Activated naive CD4-positive, alpha-beta T cell treated with anti-CD3 and anti-CD28 coated beads for 36 hours (primary cell): ENCODE measurements at regions not wholly inside any gene's neighbourhood (a gene's known extent, or its start where the extent isn't known, plus 50 kb on each side); places are given as distances from the start of the nearest gene placed in this dataset.

Experiments
- CTCF ChIA-PET: fragments of 350-600 bp; sonication (Branson Sonifier 250); formaldehyde crosslinking; loops from one replicate; lab custom pipeline; 2021; ENCODE audit warnings: antibody characterized with exemption; lab: Charles Lee
- DNase-seq: peaks from one replicate; pipeline ENCODE4 v3.0.0-alpha.2; 2020
- H3K27ac Mint-ChIP-seq: one replicate; pipeline ENCODE4 v1.8.0; 2021; ENCODE audit warnings: mild to moderate bottlenecking, mixed read lengths
- H3K27me3 Mint-ChIP-seq: one replicate; pipeline ENCODE4 v1.8.0; 2021; ENCODE audit warnings: low read depth, mixed read lengths
- H3K36me3 Mint-ChIP-seq: one replicate; pipeline ENCODE4 v1.8.0; 2021; ENCODE audit warnings: low read depth, mixed read lengths
- H3K4me1 Mint-ChIP-seq: one replicate; pipeline ENCODE4 v1.8.0; 2021; ENCODE audit warnings: low read depth, mixed read lengths
- H3K4me3 Mint-ChIP-seq: one replicate; pipeline ENCODE4 v1.8.0; 2021; ENCODE audit warnings: mild to moderate bottlenecking, moderate library complexity, mixed read lengths
- H3K9me3 Mint-ChIP-seq: one replicate; pipeline ENCODE4 v1.8.0; 2021; ENCODE audit warnings: mixed read lengths
- intact Hi-C: fragments of 100-400 bp; cut with micrococcal nuclease; formaldehyde crosslinking; loops from one replicate; pipeline ENCODE4 v1.15.1; 2023

DNA sequence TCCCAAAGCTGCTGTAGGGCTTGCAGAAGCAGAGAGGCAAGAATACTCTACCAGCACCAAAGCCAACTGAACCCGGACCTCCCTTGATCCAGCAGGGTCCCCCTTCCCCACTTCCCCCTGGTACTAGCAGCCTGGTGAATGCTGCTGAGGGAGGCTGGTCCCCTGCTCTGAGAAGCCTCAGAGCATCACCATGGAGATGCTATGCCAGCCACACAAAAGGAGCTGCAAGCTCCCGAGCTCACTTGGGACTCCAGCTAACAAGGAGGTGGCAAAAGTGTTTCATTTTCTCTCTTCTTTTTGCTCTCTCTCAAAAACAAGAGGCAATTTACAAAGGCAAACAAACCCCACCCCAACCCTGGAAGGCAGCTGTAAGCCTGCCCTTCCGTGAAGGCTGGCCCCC lies 509.8 kb downstream of the BUD13 start:
- no peaks in the 10 kb centered on the region for H3K36me3 Mint-ChIP-seq
- DNase-seq = no peak
- CTCF ChIA-PET = no interaction called here
- H3K4me1 Mint-ChIP-seq = no peaks in the 10 kb centered on the region
- intact Hi-C loops = no loop called here
- H3K27me3 Mint-ChIP-seq = no peaks in the 10 kb centered on the region
- no peak overlapping the region for H3K27ac Mint-ChIP-seq
- H3K4me3 Mint-ChIP-seq = no peak overlapping the region
- no peaks in the 10 kb centered on the region for H3K9me3 Mint-ChIP-seq

DNA sequence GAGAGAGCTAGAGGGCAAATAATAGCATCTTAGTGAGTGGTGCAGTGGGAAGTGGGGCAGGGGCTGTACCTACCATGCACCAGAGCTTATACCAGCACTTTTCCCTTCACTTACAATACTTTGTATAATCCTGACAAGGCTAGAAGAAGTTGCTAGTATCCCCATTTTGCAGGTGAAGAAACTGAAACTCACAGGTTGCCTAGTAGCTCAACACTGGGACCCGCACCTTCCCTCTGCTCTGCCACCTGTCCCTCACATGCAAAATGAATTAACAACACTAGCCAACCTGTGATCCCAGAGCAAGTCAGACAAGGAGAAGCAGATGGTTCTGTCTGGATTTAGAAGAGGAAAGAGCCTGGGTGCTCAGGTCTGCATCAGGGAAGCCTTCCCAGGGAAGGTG lies 510.4 kb downstream of the BUD13 start:
- Mint-ChIP-seq H3K27ac (no peak overlapping the region), H3K27me3 (peaks cover 4% of the 10 kb centered on the region), H3K4me1 (no peaks in the 10 kb centered on the region), H3K36me3 (no peaks in the 10 kb centered on the region), H3K4me3 (no peak overlapping the region), H3K9me3 (no peaks in the 10 kb centered on the region)
- no peak for DNase-seq
- CTCF ChIA-PET = no interaction called here
- intact Hi-C loops = no loop called here

DNA sequence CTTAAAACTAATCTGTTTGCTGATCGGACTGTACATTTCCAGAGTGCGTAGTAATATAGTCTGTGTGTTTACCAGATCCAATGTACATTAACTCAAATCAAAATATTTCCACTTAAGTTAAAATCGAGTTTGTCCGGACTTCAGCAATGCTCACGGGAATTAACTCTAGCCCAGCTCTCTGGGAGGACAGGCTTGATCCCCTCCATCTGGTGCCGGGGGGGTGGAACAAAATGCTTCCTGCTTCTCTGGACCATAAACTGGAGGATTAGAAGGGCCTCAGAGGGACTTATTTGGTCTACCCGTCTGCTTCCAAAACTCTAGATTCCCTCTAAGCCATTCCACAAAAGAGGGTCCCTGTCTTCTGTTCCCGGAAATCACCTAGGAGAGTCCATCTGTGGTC lies 511.2 kb downstream of the BUD13 start:
- no peak overlapping the region for H3K4me3 Mint-ChIP-seq
- H3K27ac Mint-ChIP-seq = no peak overlapping the region

DNA sequence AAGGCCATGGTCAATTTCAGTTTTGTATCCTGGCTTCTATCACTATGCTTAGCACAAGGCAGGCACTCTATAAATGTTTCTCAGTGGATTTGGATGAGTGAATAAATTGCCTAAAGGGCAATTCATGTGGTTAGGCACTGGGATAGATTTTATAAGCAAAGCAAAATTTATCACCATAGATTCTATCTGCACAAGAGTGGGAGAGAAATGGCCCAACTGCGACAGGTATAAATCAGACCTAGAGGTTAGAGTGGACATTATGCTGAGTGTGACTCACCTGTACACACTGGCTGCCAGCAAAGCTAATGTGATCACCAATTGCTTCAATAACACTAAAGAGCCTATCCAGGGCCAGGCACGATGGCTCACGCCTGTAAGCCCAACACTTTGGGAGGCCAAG lies 514.0 kb downstream of the BUD13 start:
- H3K36me3 Mint-ChIP-seq = no peaks in the 10 kb centered on the region
- CTCF ChIA-PET = no interaction called here
- H3K4me1 Mint-ChIP-seq = no peaks in the 10 kb centered on the region
- H3K27ac Mint-ChIP-seq = no peak overlapping the region
- no peak overlapping the region for H3K4me3 Mint-ChIP-seq
- no peaks in the 10 kb centered on the region for H3K9me3 Mint-ChIP-seq
- no peak for DNase-seq
- intact Hi-C loops = no loop called here
- peaks cover 4% of the 10 kb centered on the region for H3K27me3 Mint-ChIP-seq

More for the DNA sequence above, 511.2 kb downstream of the BUD13 start:
- no peak for DNase-seq
- H3K27me3 Mint-ChIP-seq = peaks cover 4% of the 10 kb centered on the region
- no peaks in the 10 kb centered on the region for H3K4me1 Mint-ChIP-seq
- no peaks in the 10 kb centered on the region for H3K36me3 Mint-ChIP-seq
- CTCF ChIA-PET = no interaction called here
- H3K9me3 Mint-ChIP-seq = no peaks in the 10 kb centered on the region
- intact Hi-C loops = no loop called here

DNA sequence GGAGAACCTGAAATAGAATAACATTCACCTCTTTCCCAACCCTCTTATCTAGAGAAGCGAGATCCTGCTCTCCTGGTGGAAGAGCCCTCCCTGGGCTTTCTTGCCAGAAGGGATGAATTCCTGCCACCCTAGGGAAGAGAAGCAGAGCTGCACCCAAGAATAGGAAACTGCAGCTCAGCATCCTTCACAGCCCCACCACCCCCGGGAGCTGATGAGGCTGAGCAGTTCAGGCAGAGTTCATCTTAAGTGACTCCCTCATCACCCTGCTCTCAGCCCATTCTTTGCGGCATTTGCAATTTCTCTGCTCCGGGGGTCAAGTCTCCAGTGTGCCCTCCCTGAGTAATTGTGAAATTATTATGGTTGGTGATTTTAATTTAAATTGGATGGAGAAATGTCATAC lies 514.9 kb downstream of the BUD13 start:
- no peaks in the 10 kb centered on the region for H3K36me3 Mint-ChIP-seq
- H3K4me3 Mint-ChIP-seq = no peak overlapping the region
- no peak for DNase-seq
- intact Hi-C loops = no loop called here
- CTCF ChIA-PET = no interaction called here
- no peak overlapping the region for H3K27ac Mint-ChIP-seq
- no peaks in the 10 kb centered on the region for H3K9me3 Mint-ChIP-seq
- H3K4me1 Mint-ChIP-seq = no peaks in the 10 kb centered on the region
- peaks cover 4% of the 10 kb centered on the region for H3K27me3 Mint-ChIP-seq

DNA sequence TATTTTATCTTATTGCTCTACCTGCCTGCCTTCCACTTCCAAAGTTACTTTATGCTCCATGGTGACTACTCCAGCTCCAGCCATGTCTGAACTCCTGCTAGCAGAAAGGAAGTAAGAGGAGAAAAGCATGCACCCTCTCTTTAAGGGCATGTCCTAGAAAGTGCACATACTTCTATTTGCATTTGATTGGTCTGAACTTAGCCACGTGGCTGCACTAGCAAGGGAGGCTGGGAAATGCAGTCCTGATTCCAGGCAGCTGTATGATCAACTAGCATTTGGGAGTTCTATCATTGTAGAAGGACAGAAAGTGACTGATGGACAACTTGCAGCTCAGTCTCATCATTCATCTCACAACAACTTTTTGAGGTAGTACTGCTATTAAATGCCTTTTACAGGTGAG lies 515.7 kb downstream of the BUD13 start:
- CTCF ChIA-PET = no interaction called here
- Mint-ChIP-seq H3K9me3 (no peaks in the 10 kb centered on the region), H3K27me3 (peaks cover 4% of the 10 kb centered on the region), H3K36me3 (no peaks in the 10 kb centered on the region), H3K27ac (no peak overlapping the region), H3K4me3 (no peak overlapping the region), H3K4me1 (no peaks in the 10 kb centered on the region)
- no peak for DNase-seq
- intact Hi-C loops = no loop called here

DNA sequence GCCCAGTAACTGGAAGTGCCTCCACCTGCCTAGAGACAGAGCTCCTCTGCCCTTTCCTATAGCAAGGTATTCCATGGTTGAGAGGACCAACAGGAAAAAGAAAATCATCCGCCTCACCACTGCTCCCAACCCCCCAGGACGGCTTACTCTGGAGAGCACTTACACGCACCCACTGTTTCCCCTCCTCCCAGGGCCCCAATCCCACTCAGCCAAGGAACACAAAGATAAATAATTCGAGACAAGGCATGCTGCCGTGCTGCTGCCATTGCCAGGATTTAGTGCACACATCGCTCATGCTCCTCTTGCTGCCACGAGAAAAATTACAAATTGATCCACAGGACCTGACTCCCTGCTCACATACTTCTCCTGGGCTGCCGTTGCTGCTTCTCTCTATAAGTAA lies 516.6 kb downstream of the BUD13 start:
- no peaks in the 10 kb centered on the region for H3K9me3 Mint-ChIP-seq
- CTCF ChIA-PET = no interaction called here

DNA sequence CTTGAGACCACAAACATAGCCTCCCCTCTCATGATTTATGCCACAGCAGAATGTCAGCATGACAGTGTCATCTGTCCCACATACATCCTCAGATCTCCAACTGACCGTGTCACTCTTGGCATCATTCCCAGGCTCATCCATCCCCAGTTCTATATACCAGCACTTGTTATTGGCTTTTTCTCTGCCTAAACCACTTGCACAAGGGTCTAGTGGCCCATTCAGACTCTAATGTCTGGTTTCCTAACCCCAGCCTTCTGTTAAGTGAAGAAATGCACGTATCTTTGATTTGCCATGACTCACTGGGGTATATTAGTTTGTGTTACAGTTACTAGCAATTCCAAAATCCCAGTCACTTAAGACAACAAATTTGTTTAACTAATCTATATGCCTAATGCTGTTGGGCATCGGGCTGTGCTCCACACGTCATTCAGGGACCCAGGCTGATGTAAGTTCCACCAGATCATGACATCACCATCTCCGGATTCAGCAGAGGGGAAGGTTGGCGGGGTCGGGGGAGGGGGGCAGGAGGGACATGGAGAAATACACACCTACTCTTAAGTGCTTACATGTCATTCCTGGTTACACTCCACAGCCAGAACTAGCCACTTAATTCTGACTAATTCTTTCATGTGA lies 517.4 kb downstream of the BUD13 start:
- intact Hi-C loops = no loop called here
- DNase-seq = no peak
- Mint-ChIP-seq H3K27me3 (peaks cover 4% of the 10 kb centered on the region), H3K9me3 (no peaks in the 10 kb centered on the region), H3K27ac (no peak overlapping the region), H3K4me3 (no peak overlapping the region), H3K36me3 (no peaks in the 10 kb centered on the region), H3K4me1 (no peaks in the 10 kb centered on the region)
- CTCF ChIA-PET = no interaction called here

More for the DNA sequence above, 516.6 kb downstream of the BUD13 start:
- Mint-ChIP-seq H3K36me3 (no peaks in the 10 kb centered on the region), H3K4me1 (no peaks in the 10 kb centered on the region), H3K4me3 (no peak overlapping the region), H3K27ac (no peak overlapping the region), H3K27me3 (peaks cover 4% of the 10 kb centered on the region)
- intact Hi-C loops = no loop called here
- DNase-seq = no peak

DNA sequence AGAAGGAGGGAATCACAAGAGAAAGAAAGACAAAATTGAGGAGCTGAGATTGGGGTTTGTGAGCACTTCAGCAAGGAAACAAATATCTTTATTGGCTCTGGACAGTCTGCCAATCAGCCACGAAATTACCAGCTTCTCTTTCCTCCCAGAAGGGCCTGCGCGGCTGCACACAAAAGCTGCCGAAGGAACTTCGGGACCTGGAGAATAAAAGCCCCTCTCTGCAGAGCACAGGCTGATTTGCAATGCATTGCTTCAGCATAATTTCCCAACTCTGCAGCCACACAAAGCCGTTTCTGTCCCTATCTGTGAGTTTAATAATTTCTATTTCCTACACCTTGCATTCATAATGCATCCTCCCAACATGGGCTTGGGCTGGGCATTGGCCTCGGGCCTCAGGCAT lies 522.6 kb downstream of the BUD13 start:
- Mint-ChIP-seq H3K4me1 (no peaks in the 10 kb centered on the region), H3K36me3 (no peaks in the 10 kb centered on the region), H3K4me3 (no peak overlapping the region), H3K27me3 (no peaks in the 10 kb centered on the region), H3K27ac (no peak overlapping the region), H3K9me3 (no peaks in the 10 kb centered on the region)
- CTCF ChIA-PET = no interaction called here
- intact Hi-C loops = no loop called here
- no peak for DNase-seq

DNA sequence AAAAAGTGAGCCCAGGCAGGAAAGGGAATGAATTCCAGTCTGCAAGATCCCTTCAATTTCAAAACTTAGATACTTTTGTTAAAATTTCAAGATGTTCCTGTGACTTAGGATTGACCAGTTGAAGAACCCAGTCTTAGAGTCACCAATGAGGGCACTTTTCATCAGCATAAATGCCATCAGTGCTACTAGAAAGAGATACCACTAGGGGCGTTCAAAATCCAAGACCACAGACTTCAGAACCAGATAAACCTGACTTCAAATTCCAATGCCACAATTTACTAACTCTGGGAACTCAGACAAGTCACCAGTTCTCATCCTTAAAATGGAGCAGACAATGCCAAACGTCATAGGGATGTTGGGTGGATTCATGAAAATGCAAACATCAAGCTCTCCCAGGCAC lies 523.2 kb downstream of the BUD13 start:
- no peak overlapping the region for H3K4me3 Mint-ChIP-seq
- H3K9me3 Mint-ChIP-seq = no peaks in the 10 kb centered on the region
- intact Hi-C loops = no loop called here
- no peaks in the 10 kb centered on the region for H3K27me3 Mint-ChIP-seq
- no peaks in the 10 kb centered on the region for H3K36me3 Mint-ChIP-seq
- CTCF ChIA-PET = no interaction called here
- no peaks in the 10 kb centered on the region for H3K4me1 Mint-ChIP-seq
- no peak overlapping the region for H3K27ac Mint-ChIP-seq
- DNase-seq = no peak

DNA sequence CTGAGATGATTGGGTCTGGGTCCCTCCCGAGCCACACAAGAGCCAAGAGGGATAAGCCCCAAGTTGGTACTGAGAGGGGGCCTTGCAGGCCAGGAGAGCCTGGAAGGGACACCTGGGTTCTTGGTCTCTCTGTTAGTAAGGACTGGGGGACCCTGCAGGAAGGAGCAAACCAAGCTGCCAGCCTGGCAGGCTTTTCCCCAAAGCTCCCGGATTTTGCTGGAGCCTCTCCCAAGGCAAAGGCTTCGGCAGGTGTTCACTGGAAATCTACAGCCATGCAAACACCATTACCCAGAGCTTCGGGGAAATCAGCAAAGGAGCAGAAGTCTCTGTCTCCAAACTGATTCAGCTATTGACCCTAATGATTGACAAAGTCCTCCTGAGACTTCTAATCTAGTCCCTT lies 527.9 kb downstream of the BUD13 start:
- DNase-seq = no peak
- no peak overlapping the region for H3K4me3 Mint-ChIP-seq
- no peaks in the 10 kb centered on the region for H3K4me1 Mint-ChIP-seq
- intact Hi-C loops = no loop called here
- no peaks in the 10 kb centered on the region for H3K36me3 Mint-ChIP-seq
- H3K27me3 Mint-ChIP-seq = no peaks in the 10 kb centered on the region
- H3K27ac Mint-ChIP-seq = no peak overlapping the region
- H3K9me3 Mint-ChIP-seq = no peaks in the 10 kb centered on the region
- CTCF ChIA-PET = interaction anchor here (0.6 kb wide), 1 partner anchor 1105 kb away, joined by 8 read pairs; no protein-coding TSS in a partner anchor

DNA sequence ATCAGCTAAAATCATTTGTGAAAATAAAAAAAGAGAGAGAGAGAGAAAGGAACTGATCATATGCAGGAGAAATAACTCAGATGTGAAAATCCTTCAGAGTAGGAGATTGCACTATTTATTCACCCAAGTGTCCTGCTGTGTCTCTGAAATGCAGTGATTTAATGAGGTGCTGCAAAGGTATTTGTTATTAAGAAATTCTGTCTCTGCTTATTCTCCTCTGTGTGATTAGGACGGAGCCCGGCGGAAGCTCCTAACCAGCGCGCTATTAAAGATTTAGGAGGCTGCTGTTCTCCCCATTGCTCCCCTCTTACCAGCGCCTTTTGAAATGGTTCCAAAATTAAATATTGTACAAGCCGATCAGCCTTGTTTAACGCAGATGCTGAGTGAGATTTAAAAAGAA lies 528.3 kb downstream of the BUD13 start:
- Mint-ChIP-seq H3K27me3 (no peaks in the 10 kb centered on the region), H3K4me1 (no peaks in the 10 kb centered on the region), H3K4me3 (no peak overlapping the region), H3K36me3 (no peaks in the 10 kb centered on the region), H3K9me3 (no peaks in the 10 kb centered on the region), H3K27ac (no peak overlapping the region)
- CTCF ChIA-PET = no interaction called here
- no peak for DNase-seq
- intact Hi-C loops = no loop called here

DNA sequence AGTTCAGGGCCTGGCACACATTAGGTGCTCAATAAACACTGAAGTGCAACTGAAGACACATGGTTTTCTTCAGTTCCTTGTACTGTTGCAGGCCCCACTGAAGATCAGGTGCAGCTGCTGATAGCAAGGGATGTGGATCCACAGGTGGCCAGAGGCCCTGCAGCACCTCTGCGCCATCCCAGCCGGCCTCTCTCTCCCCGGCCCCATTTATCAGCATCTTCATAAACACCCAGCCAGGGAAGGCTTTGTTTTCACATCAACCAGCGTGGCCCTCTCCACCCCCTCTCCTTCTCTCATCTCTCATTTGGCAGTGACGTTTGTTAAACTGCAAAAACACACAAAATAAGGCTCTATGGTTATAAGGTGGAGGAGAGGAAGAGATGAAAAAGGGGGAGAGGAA lies 528.8 kb downstream of the BUD13 start:
- Mint-ChIP-seq H3K27me3 (no peaks in the 10 kb centered on the region), H3K9me3 (no peaks in the 10 kb centered on the region), H3K36me3 (no peaks in the 10 kb centered on the region), H3K27ac (no peak overlapping the region), H3K4me3 (no peak overlapping the region), H3K4me1 (no peaks in the 10 kb centered on the region)
- intact Hi-C loops = no loop called here
- no peak for DNase-seq
- CTCF ChIA-PET = no interaction called here
